Peyer's patch (tissue), 4 donors: ENCODE measurements at regions not wholly inside any gene's neighbourhood (a gene's known extent, or its start where the extent isn't known, plus 50 kb on each side); places are given as distances from the start of the nearest gene placed in this dataset.

ENCODE experiments used
- POLR2A ChIP-seq, 2 donors: fragments of 450-650 bp; IDR thresholded peaks; one replicate each; pipeline ENCODE4 v1.5.1; 2017; ENCODE audit warnings: antibody characterized with exemption in 2 of 2, mild to moderate bottlenecking in 2 of 2, moderate library complexity in 2 of 2
- TF ChIP-seq, protein P1 (sequence below), 6 experiments: fragments of 450-650 bp in 4 of 6; fragments of 200-600 bp in 2 of 6; sonication (generic) in 1 of 6; IDR thresholded peaks; one replicate each; pipeline ENCODE4 v1.5.1; 2017 to 2019; ENCODE audit warnings: antibody characterized with exemption in 6 of 6, mild to moderate bottlenecking in 3 of 6, moderate library complexity in 1 of 6

DNA sequence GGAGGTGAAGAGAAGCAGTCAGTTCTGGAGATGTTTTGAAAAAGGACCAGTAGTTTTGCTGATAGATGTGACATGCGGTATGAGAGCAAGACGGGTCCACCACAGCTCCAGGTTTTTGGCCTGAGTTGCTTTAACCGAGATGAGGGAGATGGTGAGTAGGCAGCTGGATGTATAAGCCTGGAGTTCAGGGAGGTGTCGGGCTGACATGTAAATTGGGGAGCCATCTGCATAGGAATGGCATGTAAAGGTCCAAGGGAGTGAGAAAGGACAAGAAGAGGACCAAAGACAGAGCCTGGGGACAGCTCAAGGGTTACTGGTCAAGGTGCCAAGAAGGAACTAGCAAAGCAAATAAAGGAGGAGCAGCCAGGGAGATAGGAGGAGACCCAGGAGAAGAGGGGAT lies 503.7 kb downstream of the MATN1 start:
- TF ChIP-seq, protein P1, sequence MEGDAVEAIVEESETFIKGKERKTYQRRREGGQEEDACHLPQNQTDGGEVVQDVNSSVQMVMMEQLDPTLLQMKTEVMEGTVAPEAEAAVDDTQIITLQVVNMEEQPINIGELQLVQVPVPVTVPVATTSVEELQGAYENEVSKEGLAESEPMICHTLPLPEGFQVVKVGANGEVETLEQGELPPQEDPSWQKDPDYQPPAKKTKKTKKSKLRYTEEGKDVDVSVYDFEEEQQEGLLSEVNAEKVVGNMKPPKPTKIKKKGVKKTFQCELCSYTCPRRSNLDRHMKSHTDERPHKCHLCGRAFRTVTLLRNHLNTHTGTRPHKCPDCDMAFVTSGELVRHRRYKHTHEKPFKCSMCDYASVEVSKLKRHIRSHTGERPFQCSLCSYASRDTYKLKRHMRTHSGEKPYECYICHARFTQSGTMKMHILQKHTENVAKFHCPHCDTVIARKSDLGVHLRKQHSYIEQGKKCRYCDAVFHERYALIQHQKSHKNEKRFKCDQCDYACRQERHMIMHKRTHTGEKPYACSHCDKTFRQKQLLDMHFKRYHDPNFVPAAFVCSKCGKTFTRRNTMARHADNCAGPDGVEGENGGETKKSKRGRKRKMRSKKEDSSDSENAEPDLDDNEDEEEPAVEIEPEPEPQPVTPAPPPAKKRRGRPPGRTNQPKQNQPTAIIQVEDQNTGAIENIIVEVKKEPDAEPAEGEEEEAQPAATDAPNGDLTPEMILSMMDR (IDR thresholded peaks at IDR 0.05) = no peak
- no peak for TF ChIP-seq POLR2A (IDR thresholded peaks at IDR 0.05)
